ENCODE measurements at regions not wholly inside any gene's neighbourhood (a gene's known extent, or its start where the extent isn't known, plus 50 kb on each side); places are given as distances from the start of the nearest gene placed in this dataset.
"Not testable (repeated sequence)": the region's sequence is repeated elsewhere in the genome, so short reads cannot be mapped to it uniquely, and the experiment has no call there.

- no peak for DNase-seq
- no peaks in the 10 kb centered on the region for H3K36me3 ChIP-seq
- no peak overlapping the region for H3K4me3 ChIP-seq
- peaks cover 9% of the 10 kb centered on the region for H3K9me3 ChIP-seq (replicated peaks)
- H3K27ac ChIP-seq (replicated peaks): no peak overlapping the region
- no peaks in the 10 kb centered on the region for H3K4me1 ChIP-seq
- TF ChIP-seq CTCF (IDR thresholded peaks at IDR 0.05; ENCODE audit: borderline replicate concordance): no peak
- H3K27me3 ChIP-seq (ENCODE audit: low read depth): peaks cover 3% of the 10 kb centered on the region
- intact Hi-C loops (cut with micrococcal nuclease): no loop called here
These were observed 270.0 kb downstream of the AGTPBP1 start for GRCh38 chr9:85471791-85472190.

GRCh38 chr9:85469041-85469440, 272.7 kb downstream of the AGTPBP1 start:
- DNase-seq: no peak
- no peak for TF ChIP-seq CTCF (IDR thresholded peaks at IDR 0.05; ENCODE audit: borderline replicate concordance)
- Histone ChIP-seq H3K36me3 (no peaks in the 10 kb centered on the region), H3K27me3 (ENCODE audit: low read depth) (no peaks in the 10 kb centered on the region), H3K9me3 (replicated peaks) (no peaks in the 10 kb centered on the region), H3K4me1 (no peaks in the 10 kb centered on the region), H3K4me3 (no peak overlapping the region), H3K27ac (replicated peaks) (no peak overlapping the region)
- intact Hi-C loops (cut with micrococcal nuclease): no loop called here

- Histone ChIP-seq H3K27me3 (ENCODE audit: low read depth) (no peaks in the 10 kb centered on the region), H3K27ac (replicated peaks) (no peak overlapping the region), H3K4me1 (no peaks in the 10 kb centered on the region), H3K4me3 (no peak overlapping the region), H3K36me3 (no peaks in the 10 kb centered on the region), H3K9me3 (replicated peaks) (no peaks in the 10 kb centered on the region)
- intact Hi-C loops (cut with micrococcal nuclease): no loop called here
- no peak for DNase-seq
- no peak for TF ChIP-seq CTCF (IDR thresholded peaks at IDR 0.05; ENCODE audit: borderline replicate concordance)
These were observed 274.9 kb downstream of the AGTPBP1 start for GRCh38 chr9:85466834-85467233.

- H3K9me3 ChIP-seq (replicated peaks); H3K4me3 ChIP-seq; H3K36me3 ChIP-seq; H3K27me3 ChIP-seq (ENCODE audit: low read depth); DNase-seq; intact Hi-C loops (cut with micrococcal nuclease); H3K4me1 ChIP-seq; H3K27ac ChIP-seq (replicated peaks): not testable (repeated sequence)
These were observed 283.5 kb downstream of the AGTPBP1 start for GRCh38 chr9:85458114-85458864.

GRCh38 chr9:85453850-85454249, 287.9 kb downstream of the AGTPBP1 start:
- no peaks in the 10 kb centered on the region for H3K27me3 ChIP-seq (ENCODE audit: low read depth)
- H3K9me3 ChIP-seq (replicated peaks): peaks cover 12% of the 10 kb centered on the region
- peak overlapping the region; percentile 70 for H3K27ac ChIP-seq (replicated peaks)
- no peaks in the 10 kb centered on the region for H3K4me1 ChIP-seq
- intact Hi-C loops (cut with micrococcal nuclease): no loop called here
- no peak for TF ChIP-seq CTCF (IDR thresholded peaks at IDR 0.05; ENCODE audit: borderline replicate concordance)
- no peak overlapping the region for H3K4me3 ChIP-seq
- DNase-seq: peak; percentile 26
- H3K36me3 ChIP-seq: no peaks in the 10 kb centered on the region

- Histone ChIP-seq H3K9me3 (replicated peaks) (peaks cover 12% of the 10 kb centered on the region), H3K4me1 (no peaks in the 10 kb centered on the region), H3K36me3 (no peaks in the 10 kb centered on the region), H3K4me3 (no peak overlapping the region), H3K27me3 (ENCODE audit: low read depth) (no peaks in the 10 kb centered on the region), H3K27ac (replicated peaks) (no peak overlapping the region)
- TF ChIP-seq CTCF (IDR thresholded peaks at IDR 0.05; ENCODE audit: borderline replicate concordance): no peak
- no peak for DNase-seq
- intact Hi-C loops (cut with micrococcal nuclease): no loop called here
These were observed 288.9 kb downstream of the AGTPBP1 start for GRCh38 chr9:85452841-85453240.

Data from left ventricle myocardium inferior (tissue), 1 donor.